Upper lobe of left lung (tissue), 4 donors: ENCODE measurements at regions not wholly inside any gene's neighbourhood (a gene's known extent, or its start where the extent isn't known, plus 50 kb on each side); places are given as distances from the start of the nearest gene placed in this dataset.

Source experiments
- POLR2A ChIP-seq, 4 donors: fragments of 450-650 bp; IDR thresholded peaks; one replicate each; pipeline ENCODE4 v1.5.1; 2016 to 2017; ENCODE audit warnings: antibody characterized with exemption in 4 of 4, mild to moderate bottlenecking in 2 of 4
- TF ChIP-seq, protein P1 (sequence below), 6 experiments: fragments of 450-650 bp in 4 of 6; fragments of 200-600 bp in 2 of 6; sonication (generic) in 2 of 6; IDR thresholded peaks; one replicate each; pipeline ENCODE4 v1.5.1; 2016 to 2019; ENCODE audit warnings: antibody characterized with exemption in 6 of 6

DNA sequence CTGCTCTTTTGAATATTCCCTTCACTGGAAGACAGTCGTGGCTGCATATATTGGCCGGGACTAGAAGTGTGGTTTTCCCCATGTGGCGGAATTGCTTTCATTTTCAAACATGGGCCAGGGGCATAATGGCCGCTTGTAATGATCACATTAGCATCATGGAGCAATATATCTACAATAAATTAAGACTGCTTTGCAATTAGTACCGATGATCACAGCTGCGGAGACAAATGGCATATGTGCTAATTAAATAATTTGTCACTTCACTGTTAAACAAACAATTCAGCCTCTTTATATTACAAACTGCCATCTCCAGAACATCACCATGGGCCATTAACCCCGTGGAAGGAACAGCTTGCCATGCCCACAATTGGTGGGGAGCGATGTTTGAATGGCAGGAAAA, 68.2 kb upstream of the OLIG2 start:
- TF ChIP-seq POLR2A (IDR thresholded peaks at IDR 0.05), result no peak
- TF ChIP-seq, protein P1, sequence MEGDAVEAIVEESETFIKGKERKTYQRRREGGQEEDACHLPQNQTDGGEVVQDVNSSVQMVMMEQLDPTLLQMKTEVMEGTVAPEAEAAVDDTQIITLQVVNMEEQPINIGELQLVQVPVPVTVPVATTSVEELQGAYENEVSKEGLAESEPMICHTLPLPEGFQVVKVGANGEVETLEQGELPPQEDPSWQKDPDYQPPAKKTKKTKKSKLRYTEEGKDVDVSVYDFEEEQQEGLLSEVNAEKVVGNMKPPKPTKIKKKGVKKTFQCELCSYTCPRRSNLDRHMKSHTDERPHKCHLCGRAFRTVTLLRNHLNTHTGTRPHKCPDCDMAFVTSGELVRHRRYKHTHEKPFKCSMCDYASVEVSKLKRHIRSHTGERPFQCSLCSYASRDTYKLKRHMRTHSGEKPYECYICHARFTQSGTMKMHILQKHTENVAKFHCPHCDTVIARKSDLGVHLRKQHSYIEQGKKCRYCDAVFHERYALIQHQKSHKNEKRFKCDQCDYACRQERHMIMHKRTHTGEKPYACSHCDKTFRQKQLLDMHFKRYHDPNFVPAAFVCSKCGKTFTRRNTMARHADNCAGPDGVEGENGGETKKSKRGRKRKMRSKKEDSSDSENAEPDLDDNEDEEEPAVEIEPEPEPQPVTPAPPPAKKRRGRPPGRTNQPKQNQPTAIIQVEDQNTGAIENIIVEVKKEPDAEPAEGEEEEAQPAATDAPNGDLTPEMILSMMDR (IDR thresholded peaks at IDR 0.05), result no peak
